ENCODE measurements at regions not wholly inside any gene's neighbourhood (a gene's known extent, or its start where the extent isn't known, plus 50 kb on each side); places are given as distances from the start of the nearest gene placed in this dataset.

GRCh38 chr3:137199678-137200077 is 241.9 kb downstream of the IL20RB start:
- Mint-ChIP-seq H3K4me3 (no peak overlapping the region), H3K27me3 (ENCODE audit: low read depth) (no peaks in the 10 kb centered on the region), H3K27ac (no peak overlapping the region), H3K9me3 (peaks cover 8% of the 10 kb centered on the region), H3K4me1 (peaks cover 7% of the 10 kb centered on the region), H3K36me3 (ENCODE audit: low read depth) (no peaks in the 10 kb centered on the region)
- TF ChIP-seq CTCF (IDR thresholded peaks at IDR 0.05; ENCODE audit: unreplicated experiment in 3 of 3): no peak

- Mint-ChIP-seq H3K4me3 (no peak overlapping the region), H3K4me1 (peaks cover 14% of the 10 kb centered on the region), H3K27ac (no peak overlapping the region), H3K36me3 (ENCODE audit: low read depth) (no peaks in the 10 kb centered on the region), H3K9me3 (peaks cover 8% of the 10 kb centered on the region), H3K27me3 (ENCODE audit: low read depth) (no peaks in the 10 kb centered on the region)
- no peak for TF ChIP-seq CTCF (IDR thresholded peaks at IDR 0.05; ENCODE audit: unreplicated experiment in 3 of 3)
Observed at GRCh38 chr3:137201066-137201465, 243.3 kb downstream of the IL20RB start.

- Mint-ChIP-seq H3K4me1 (peaks cover 14% of the 10 kb centered on the region), H3K36me3 (ENCODE audit: low read depth) (no peaks in the 10 kb centered on the region), H3K4me3 (no peak overlapping the region), H3K27me3 (ENCODE audit: low read depth) (no peaks in the 10 kb centered on the region), H3K27ac (no peak overlapping the region), H3K9me3 (peaks cover 8% of the 10 kb centered on the region)
- no peak for TF ChIP-seq CTCF (IDR thresholded peaks at IDR 0.05; ENCODE audit: unreplicated experiment in 3 of 3)
Observed at GRCh38 chr3:137202941-137203340, 245.2 kb downstream of the IL20RB start.

- H3K9me3 Mint-ChIP-seq: peaks cover 6% of the 10 kb centered on the region
- H3K4me3 Mint-ChIP-seq: no peak overlapping the region
- H3K27me3 Mint-ChIP-seq (ENCODE audit: low read depth): no peaks in the 10 kb centered on the region
Observed at GRCh38 chr3:137204409-137204808, 246.6 kb downstream of the IL20RB start.

GRCh38 chr3:137205394-137206045 is 247.7 kb downstream of the IL20RB start:
- Mint-ChIP-seq H3K27ac (no peak overlapping the region), H3K4me3 (no peak overlapping the region), H3K27me3 (ENCODE audit: low read depth) (no peaks in the 10 kb centered on the region), H3K4me1 (peaks cover 14% of the 10 kb centered on the region), H3K9me3 (no peaks in the 10 kb centered on the region), H3K36me3 (ENCODE audit: low read depth) (no peaks in the 10 kb centered on the region)
- TF ChIP-seq CTCF (IDR thresholded peaks at IDR 0.05; ENCODE audit: unreplicated experiment in 3 of 3): no peak

More at GRCh38 chr3:137204409-137204808, 246.6 kb downstream of the IL20RB start:
- Mint-ChIP-seq H3K27ac (no peak overlapping the region), H3K36me3 (ENCODE audit: low read depth) (no peaks in the 10 kb centered on the region), H3K4me1 (peaks cover 14% of the 10 kb centered on the region)
- TF ChIP-seq CTCF (IDR thresholded peaks at IDR 0.05; ENCODE audit: unreplicated experiment in 3 of 3): no peak

DNA sequence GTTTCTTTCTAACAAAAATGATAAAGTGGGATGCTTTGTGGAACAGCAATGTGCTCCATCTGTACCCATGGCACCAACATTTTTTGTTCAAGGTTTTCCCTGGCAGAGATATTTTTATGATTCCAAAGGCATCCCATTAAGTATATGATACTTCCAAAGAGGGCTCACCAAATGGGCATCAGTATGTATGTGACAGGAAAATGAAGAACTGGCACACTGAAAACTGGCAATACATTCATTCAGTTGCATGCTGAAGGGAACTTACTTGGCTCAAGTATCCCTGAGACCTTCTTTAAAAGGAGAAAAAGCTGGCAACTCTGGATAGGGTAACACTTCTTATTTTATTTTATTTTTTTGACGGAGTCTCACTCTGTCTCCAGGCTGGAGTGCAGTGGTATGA is 249.8 kb downstream of the IL20RB start:
- peaks cover 3% of the 10 kb centered on the region for H3K9me3 Mint-ChIP-seq
- no peaks in the 10 kb centered on the region for H3K36me3 Mint-ChIP-seq (ENCODE audit: low read depth)
- TF ChIP-seq CTCF (IDR thresholded peaks at IDR 0.05; ENCODE audit: unreplicated experiment in 3 of 3): no peak
- no peaks in the 10 kb centered on the region for H3K27me3 Mint-ChIP-seq (ENCODE audit: low read depth)
- H3K4me3 Mint-ChIP-seq: no peak overlapping the region
- no peak overlapping the region for H3K27ac Mint-ChIP-seq
- peaks cover 14% of the 10 kb centered on the region for H3K4me1 Mint-ChIP-seq
